ENCODE measurements at regions not wholly inside any gene's neighbourhood (a gene's known extent, or its start where the extent isn't known, plus 50 kb on each side); places are given as distances from the start of the nearest gene placed in this dataset.

DNA sequence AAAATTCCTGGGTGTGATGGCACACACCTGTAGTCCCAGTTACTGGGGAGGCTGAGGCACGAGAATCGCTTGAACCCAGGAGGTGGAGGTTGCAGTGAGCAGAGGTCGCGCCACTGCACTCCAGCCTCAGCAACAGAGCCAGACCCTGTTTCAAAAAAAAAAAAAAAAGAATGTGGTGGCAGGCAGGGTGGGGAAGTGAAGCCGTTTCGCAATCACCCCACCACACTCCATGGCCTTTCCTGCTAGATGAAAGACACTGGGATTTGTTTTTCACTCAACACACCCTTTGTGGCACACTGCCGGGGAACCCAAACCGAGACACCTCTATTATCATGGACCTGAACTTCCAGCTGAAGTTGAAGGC, 172.4 kb upstream of the IQSEC1 start:
- TF ChIP-seq CTCF (conservative IDR thresholded peaks at IDR 0.05), result no peak
- no peak for TF ChIP-seq EZH2 (IDR thresholded peaks at IDR 0.05; ENCODE audit: low read depth)
